Right kidney (tissue), 1 donor: ENCODE measurements at regions not wholly inside any gene's neighbourhood (a gene's known extent, or its start where the extent isn't known, plus 50 kb on each side); places are given as distances from the start of the nearest gene placed in this dataset.
A peak's percentile ranks its signal among the peaks of the same experiment; 100 is the strongest.
"Not testable (repeated sequence)": the region's sequence is repeated elsewhere in the genome, so short reads cannot be mapped to it uniquely, and the experiment has no call there.

Source experiments
- DNase-seq: peaks from one replicate; pipeline ENCODE4 v3.0.0-alpha.2; 2016

- DNase-seq, result no peak
Measured at GRCh38 chr6:99802396-99803031, 191.5 kb downstream of the MCHR2 start.

- DNase-seq, result no peak
Measured at GRCh38 chr6:99808992-99809391, 185.0 kb downstream of the MCHR2 start.

GRCh38 chr6:99810295-99810694 is 183.7 kb downstream of the MCHR2 start:
- no peak for DNase-seq

GRCh38 chr6:99810942-99811620 is 182.9 kb downstream of the MCHR2 start:
- no peak for DNase-seq

- no peak for DNase-seq
Measured at GRCh38 chr6:99811636-99812035, 182.4 kb downstream of the MCHR2 start.

GRCh38 chr6:99813565-99813964 is 180.5 kb downstream of the MCHR2 start:
- DNase-seq, result no peak

- DNase-seq, result no peak
Measured at GRCh38 chr6:99814230-99814928, 179.6 kb downstream of the MCHR2 start.

- DNase-seq, result no peak
Measured at GRCh38 chr6:99816795-99817194, 177.2 kb downstream of the MCHR2 start.

- DNase-seq, result no peak
Measured at GRCh38 chr6:99818161-99818560, 175.9 kb downstream of the MCHR2 start.

- DNase-seq, result no peak
Measured at GRCh38 chr6:99819853-99820252, 174.2 kb downstream of the MCHR2 start.

- no peak for DNase-seq
Measured at GRCh38 chr6:99821164-99821563, 172.9 kb downstream of the MCHR2 start.

GRCh38 chr6:99822741-99823512 is 171.1 kb downstream of the MCHR2 start:
- peak; percentile 21 for DNase-seq

GRCh38 chr6:99823513-99824235 is 170.3 kb downstream of the MCHR2 start:
- not testable (repeated sequence) for DNase-seq

GRCh38 chr6:99833034-99833433 is 161.0 kb downstream of the MCHR2 start:
- DNase-seq, result no peak

GRCh38 chr6:99836471-99836870 is 157.6 kb downstream of the MCHR2 start:
- no peak for DNase-seq

GRCh38 chr6:99838607-99839006 is 155.4 kb downstream of the MCHR2 start:
- DNase-seq, result no peak

- no peak for DNase-seq
Measured at GRCh38 chr6:99841297-99841696, 152.7 kb downstream of the MCHR2 start.

- DNase-seq, result no peak
Measured at GRCh38 chr6:99846006-99846405, 148.0 kb downstream of the MCHR2 start.

GRCh38 chr6:99850841-99851240 is 143.2 kb downstream of the MCHR2 start:
- no peak for DNase-seq

GRCh38 chr6:99852031-99852430 is 142.0 kb downstream of the MCHR2 start:
- no peak for DNase-seq

GRCh38 chr6:99867026-99867425 is 127.0 kb downstream of the MCHR2 start:
- no peak for DNase-seq

- DNase-seq, result peak; percentile 57
Measured at GRCh38 chr6:99868074-99868702, 125.8 kb downstream of the MCHR2 start.
